ENCODE measurements at regions not wholly inside any gene's neighbourhood (a gene's known extent, or its start where the extent isn't known, plus 50 kb on each side); places are given as distances from the start of the nearest gene placed in this dataset.

DNA sequence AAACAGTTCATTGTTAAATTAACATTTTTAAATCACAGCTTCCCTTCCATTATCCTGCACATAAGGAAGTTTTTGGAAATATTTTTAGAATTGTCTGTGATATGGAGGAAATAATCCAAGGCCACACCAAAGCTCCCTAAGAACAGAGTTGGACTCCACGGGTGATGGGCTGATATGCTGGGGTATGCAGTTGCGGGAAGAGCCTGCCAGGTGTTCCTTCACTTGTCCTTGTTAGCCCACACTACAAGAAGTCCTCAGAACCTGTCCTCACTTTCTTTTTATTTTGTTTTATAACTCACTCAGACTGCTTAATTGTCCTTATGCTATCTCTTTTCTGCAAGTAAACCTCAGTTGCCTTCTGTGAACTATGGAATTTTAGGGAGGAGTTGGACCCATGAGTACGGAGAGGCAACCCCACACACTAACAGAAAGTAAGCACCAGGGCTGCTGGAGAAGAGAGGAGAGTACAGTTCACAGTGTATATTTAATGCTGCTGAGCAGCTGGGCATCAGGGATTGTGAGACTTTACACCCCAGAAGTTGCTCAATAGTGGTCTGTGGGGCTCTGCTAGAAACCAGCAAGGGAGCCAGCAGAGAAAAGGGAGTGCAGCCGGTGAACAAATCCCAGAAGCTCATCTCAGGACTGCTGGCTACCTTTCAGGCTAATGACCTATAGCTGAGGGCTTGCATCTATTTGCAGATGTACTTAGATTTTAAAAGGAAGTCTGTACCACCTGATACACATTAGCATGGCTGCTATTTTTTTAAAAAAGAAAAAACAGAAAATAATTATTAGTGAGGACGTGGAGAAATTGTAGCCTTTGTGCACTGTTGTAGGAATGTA is 64.6 kb upstream of the FOXN2 start:
- in situ Hi-C loops (cut with HindIII; ENCODE audit: low sequenced_read_pairs) = no loop called here

DNA sequence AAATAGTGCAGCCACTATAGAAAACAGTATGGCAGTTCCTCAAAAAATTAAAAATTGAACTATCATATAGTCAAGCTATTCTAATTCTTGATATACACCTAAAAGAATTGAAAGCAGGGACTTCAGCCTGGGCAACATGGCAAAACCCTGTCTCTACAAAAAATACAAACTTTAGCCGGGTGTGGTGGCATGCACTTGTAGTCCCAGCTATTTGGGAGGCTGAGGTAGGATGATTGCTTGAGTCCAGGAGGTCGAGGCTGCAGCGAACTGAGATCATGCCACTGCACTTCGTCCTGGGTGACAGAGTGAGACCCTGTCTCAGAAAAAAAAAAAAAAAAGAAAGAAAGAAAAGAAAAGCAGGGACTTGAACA is 64.0 kb upstream of the FOXN2 start:
- in situ Hi-C loops (cut with HindIII; ENCODE audit: low sequenced_read_pairs) = no loop called here

DNA sequence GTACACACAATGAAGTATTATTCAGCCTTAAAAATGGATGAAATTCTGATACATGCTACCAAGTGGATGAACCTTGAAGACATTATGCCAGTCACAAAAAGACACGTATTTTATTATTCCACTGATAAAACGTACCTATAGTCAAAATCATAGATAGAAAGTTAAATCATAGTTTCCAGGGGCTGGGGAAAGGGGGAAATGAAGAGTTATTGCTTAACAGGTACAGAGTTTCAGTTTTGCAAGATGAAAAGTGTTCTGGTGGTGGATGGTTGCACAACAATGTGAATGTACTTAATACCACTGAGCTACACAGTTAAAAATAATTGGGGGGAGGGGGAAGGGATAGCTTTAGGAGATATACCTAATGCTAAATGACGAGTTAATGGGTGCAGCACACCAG is 63.5 kb upstream of the FOXN2 start:
- in situ Hi-C loops (cut with HindIII; ENCODE audit: low sequenced_read_pairs) = no loop called here

GRCh38 chr2:48251437-48252148 is 62.9 kb upstream of the FOXN2 start:
- in situ Hi-C loops (cut with HindIII; ENCODE audit: low sequenced_read_pairs) = no loop called here

DNA sequence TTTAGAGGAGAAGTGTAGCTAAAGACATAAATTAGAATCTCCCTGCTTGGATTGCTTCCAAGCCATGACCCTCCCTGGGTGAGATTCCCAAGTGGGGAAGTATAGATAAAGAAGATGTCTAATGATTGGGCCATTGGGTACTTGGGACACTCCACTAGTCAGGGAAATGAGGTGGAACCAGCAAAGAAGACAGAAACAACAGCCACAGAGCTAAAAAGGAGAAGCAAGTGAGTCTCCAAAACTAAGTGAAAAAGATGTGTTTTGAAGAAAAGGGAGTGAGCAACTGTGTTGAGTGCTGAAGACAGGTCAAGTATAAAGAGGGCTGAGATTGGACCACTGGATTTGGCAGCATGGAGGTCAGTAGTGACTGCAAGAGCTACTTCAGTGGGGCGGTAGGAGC is 61.2 kb upstream of the FOXN2 start:
- in situ Hi-C loops (cut with HindIII; ENCODE audit: low sequenced_read_pairs) = no loop called here

- in situ Hi-C loops (cut with HindIII; ENCODE audit: low sequenced_read_pairs) = no loop called here
Observed at GRCh38 chr2:48254839-48255238, 59.6 kb upstream of the FOXN2 start.

GRCh38 chr2:48257456-48257855 is 57.0 kb upstream of the FOXN2 start:
- in situ Hi-C loops (cut with HindIII; ENCODE audit: low sequenced_read_pairs) = no loop called here

- in situ Hi-C loops (cut with HindIII; ENCODE audit: low sequenced_read_pairs) = no loop called here
Observed at GRCh38 chr2:48258481-48259149, 55.9 kb upstream of the FOXN2 start.

- in situ Hi-C loops (cut with HindIII; ENCODE audit: low sequenced_read_pairs) = no loop called here
Observed at GRCh38 chr2:48259811-48260210, 54.7 kb upstream of the FOXN2 start.

DNA sequence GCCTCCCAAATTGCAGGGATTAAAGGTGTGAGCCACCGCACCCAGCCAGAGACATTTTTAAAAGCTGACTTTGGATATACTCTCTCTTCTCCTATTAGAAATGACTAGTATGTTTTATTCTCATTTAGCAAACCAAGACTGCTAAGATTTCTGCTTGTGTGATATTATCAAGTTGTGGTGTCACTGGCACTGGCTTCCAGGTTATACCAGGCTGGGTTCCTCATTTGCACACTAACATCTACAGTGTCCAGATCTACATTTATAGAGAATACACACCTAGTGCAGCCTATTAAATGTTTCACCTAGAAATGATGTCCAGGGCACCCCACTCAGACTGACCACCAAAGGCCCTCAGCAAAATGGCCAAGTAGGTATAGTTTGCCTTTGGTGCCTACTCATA is 49.9 kb upstream of the FOXN2 start:
- in situ Hi-C loops (cut with HindIII; ENCODE audit: low sequenced_read_pairs) = no loop called here

All from DLD1 (cell line).